NCI-H1694 treated with DMSO at 0.1 percent for 48 hours (cell line): ENCODE measurements at regions not wholly inside any gene's neighbourhood (a gene's known extent, or its start where the extent isn't known, plus 50 kb on each side); places are given as distances from the start of the nearest gene placed in this dataset.
"Not testable (repeated sequence)": the region's sequence is repeated elsewhere in the genome, so short reads cannot be mapped to it uniquely, and the experiment has no call there.

Experiments used
- DNase-seq: peaks from one replicate; lab custom pipeline; 2025; lab: John Stamatoyannopoulos, UW

DNA sequence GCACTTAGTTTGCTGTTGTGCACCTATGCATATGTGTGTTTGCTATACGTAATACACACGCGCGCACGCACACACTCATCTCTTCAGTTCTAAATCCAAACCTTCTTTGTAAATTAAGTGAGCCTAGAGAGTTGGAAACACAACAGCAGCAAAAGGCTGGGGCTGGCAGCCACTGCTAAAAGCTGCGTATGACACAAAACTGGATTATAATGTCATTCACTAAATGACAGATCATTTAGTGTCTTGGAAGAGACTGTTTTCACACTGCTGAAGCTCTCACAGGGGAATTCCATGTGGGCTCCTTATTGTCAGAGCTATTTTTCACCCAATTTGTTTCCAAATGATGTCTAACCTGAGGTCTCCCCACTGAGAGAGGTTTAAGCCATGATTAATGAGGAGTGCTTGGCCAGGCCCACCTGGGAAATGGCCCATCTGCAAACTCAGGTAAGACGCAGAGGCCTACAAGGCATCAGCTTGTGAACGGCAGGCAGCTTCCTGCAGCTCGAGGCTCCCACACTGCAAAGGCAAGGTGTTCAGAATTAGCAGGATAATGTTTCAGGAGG is 94.2 kb downstream of the OLIG3 start:
- DNase-seq = peak; percentile 78

- no peak for DNase-seq
These were observed 98.9 kb downstream of the OLIG3 start for GRCh38 chr6:137395316-137395715.

- no peak for DNase-seq
These were observed 103.0 kb downstream of the OLIG3 start for GRCh38 chr6:137391061-137391814.

- DNase-seq = peak; percentile 76
These were observed 103.9 kb downstream of the OLIG3 start for GRCh38 chr6:137390334-137390733.

- DNase-seq = no peak
These were observed 105.0 kb downstream of the OLIG3 start for GRCh38 chr6:137389150-137389704.

GRCh38 chr6:137387096-137387764 is 107.0 kb downstream of the OLIG3 start:
- no peak for DNase-seq

- DNase-seq = not testable (repeated sequence)
These were observed 110.9 kb downstream of the OLIG3 start for GRCh38 chr6:137383287-137383686.

DNA sequence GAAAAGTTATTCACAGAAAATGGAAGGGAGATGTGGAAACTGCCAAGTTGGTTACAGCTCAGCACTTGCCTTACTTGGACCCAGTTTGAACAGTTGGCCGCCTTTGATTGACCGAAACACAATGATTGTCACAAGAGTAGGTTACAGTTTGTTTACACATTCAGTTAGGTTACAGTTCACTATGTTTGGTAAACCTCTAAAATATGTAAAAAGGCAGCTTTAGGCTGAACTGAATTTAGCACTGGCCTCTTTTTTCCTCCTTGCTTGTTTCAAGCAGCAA is 116.2 kb downstream of the OLIG3 start:
- no peak for DNase-seq

DNA sequence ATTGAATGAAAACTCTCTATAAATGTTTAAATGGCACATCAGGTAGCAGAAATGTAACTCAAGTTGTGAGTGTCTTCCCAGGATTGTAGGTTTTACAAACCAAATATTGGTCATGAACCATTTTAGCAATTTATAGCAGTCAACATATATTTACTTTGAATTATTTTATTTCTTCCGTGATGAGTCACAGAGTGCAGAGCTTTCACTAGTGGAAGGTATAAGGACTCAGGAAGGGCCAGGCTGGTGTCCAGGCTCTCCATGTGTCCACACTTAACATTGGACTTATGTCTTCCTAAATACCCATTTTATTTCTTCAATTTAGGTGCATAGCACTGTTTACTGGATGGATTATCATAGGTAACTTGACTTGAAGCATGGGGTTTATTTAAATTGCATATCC is 120.9 kb downstream of the OLIG3 start:
- DNase-seq = no peak

DNA sequence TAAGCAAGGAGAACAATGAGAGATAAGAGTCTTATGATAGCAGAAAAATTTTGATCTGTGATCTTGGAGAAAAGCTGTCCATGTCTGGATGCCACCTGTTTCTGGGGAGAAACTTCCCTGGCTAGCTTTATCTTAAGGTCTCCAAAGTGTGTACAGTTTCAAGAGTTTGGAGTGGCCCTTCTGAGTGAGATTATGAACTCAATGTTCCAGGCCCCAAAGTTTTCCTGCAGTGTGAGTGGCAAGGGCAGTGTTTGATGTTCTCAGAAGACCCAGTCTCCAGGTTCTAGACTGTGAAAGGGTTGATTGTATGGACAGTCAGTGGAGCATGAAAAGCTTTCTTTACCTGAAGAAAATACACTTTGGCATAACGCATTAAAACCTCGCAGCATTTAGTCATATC is 121.7 kb downstream of the OLIG3 start:
- no peak for DNase-seq

DNA sequence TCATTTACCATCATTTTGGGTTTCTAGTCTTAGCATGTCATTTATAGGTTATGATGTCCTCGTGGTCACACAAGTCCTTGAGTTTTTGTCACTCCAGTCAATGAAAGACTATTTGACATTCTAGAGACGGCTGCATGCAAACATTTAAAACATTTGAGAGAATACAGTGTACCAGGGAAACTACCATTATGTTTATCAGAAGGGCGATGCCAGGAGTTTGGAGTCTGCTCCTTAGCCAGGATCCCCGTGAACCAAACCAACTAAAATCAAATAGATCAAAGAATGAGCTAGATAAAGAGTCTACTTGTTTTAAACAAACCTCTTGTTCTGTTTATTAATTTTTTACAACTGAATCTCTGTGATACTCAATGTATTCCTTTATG is 122.6 kb downstream of the OLIG3 start:
- no peak for DNase-seq

DNA sequence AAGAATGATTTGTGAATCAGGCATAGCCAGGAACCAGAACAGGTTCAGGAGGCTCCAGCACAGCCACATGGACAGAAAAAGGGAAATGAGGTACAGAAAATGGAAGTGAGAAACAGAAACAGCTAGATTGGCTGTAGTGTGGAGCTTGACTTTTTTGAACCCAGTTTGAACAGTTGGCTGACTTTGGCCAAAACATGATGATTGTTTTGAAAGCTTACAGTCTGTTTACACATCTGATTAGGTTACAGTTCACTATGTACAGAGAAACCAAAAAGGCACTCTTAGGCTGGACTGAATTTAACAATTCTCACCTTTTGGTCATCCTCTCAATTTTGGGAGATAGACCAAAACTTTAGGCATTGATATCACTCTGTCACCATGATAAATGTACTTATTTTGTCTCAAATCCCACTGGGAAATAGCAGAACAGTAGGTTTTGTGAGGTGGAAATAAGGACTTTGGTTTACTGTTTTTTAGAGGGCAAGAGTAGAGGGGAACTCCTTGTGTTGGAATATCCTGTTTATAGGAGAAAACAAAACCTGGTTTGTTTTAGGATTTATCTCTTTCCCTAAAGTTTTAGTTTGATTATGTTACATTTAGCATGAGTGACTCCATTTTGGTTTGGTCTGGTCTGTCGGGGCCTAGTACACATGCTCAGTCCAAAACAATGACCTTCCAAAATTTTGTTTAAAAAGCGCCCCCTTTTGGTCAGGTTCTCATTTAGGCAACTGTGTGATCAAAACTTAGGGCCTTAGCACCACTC is 123.1 kb downstream of the OLIG3 start:
- DNase-seq = no peak

DNA sequence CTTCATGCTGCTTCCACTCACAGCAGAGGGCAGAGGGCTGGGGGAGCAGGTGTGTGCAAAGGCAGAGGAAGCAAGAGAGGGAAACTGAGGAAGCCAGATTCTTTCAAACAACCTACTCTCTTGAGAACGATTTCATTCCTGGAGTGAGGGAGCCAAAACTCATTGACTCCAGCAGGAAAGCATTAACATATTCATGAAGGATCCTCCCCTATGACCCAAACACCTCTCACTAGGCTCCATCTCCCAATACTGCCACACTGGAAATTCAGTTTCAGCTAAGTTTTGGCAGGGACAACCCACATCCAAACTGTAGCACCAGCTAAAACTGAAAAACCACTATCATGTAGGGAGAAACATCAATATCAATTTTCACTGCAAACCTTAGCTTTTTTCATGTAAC is 125.1 kb downstream of the OLIG3 start:
- DNase-seq = no peak

GRCh38 chr6:137365707-137366437 is 128.3 kb downstream of the OLIG3 start:
- no peak for DNase-seq

DNA sequence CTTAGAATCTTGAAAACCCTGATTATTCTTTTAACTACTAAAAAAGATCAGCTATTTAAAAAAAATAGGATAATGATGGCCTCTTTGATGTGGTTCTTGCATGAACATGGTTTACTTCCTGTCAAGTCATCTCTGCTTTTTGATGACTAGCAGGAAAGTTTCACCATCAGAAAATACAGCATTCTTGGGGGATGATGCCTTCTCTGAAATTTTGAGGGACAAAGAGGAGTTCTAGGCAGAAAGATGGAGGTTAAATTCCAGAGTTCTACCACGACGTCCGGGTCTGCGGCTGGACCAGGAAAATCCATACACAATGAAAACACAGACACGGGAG is 130.4 kb downstream of the OLIG3 start:
- no peak for DNase-seq

- DNase-seq = no peak
These were observed 131.1 kb downstream of the OLIG3 start for GRCh38 chr6:137362878-137363804.

- DNase-seq = no peak
These were observed 132.5 kb downstream of the OLIG3 start for GRCh38 chr6:137361701-137362100.

DNA sequence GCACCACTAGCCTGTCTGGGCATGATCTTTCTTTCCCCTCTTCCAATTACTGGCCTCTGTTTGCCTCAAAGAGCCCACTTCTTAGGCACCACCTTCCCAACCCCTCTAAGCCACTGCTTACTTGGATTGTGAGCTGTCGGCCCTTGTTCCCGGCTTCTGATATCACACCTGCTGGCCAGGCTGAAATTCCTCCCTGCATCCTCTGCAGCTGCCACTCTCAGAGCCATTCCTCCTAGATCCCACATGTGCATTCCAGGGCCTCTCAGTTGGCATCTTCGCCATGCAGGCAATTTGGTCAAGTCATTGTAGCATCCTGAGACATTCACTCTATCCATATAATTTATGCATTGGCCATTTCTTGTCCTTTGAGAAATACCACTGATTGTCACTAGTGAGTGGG is 135.9 kb downstream of the OLIG3 start:
- no peak for DNase-seq

- no peak for DNase-seq
These were observed 136.3 kb downstream of the OLIG3 start for GRCh38 chr6:137357948-137358266.

DNA sequence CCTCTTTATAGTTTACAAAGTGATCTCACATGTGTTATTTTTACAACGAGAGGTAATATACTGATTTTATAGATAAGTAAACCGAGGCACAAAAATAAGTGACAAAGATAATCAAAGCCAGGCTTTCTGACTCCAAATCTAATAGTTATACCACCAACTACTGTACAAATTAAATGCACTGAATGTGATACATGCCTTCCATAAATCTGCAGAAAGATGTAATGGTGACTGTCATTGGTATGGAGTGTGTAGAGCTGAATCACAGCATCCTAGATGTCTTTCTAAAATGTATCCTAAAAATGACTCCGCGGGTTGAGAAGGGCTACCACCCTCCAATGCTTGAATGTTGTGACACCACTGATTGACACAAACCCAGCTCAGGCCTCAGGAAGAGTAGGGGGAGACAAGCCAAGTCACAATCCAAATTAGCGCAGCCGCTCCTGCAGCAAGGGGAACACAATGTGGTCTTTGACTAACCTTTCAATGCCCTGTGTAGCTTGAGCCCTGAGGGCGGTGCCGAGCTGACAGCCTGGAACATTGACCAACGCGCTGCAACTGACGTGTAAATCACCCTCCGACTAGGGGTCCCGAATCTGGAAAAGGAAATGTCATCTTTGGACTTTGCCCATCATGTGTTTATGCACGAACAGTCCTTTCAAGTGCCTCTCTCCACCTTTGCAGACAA is 136.8 kb downstream of the OLIG3 start:
- no peak for DNase-seq
